Gastrocnemius medialis (tissue), 4 donors: ENCODE measurements at regions not wholly inside any gene's neighbourhood (a gene's known extent, or its start where the extent isn't known, plus 50 kb on each side); places are given as distances from the start of the nearest gene placed in this dataset.

Experiments
- ATAC-seq, 2 donors: fragments of 150-250 bp; one replicate each; pipeline ENCODE4 v1.9.1; 2016
- DNase-seq, 2 donors: peaks; one replicate each; pipeline ENCODE4 v3.0.0-alpha.2; 2019
- H3K27ac ChIP-seq, 4 donors: fragments of 200-600 bp; sonication (generic); 1 replicate in 1 of 4; 2 replicates in 3 of 4; pipeline ENCODE4 v1.5.1; 2016 to 2018; ENCODE audit warnings: mild to moderate bottlenecking in 2 of 4, moderate library complexity in 1 of 4
- H3K27me3 ChIP-seq, 3 donors: fragments of 200-600 bp; sonication (generic) in 2 of 3; 1 replicate in 1 of 3; 2 replicates in 2 of 3; pipeline versions ENCODE4 v1.5.1 to v1.6.0; 2016 to 2019; ENCODE audit warnings: mild to moderate bottlenecking in 1 of 3, moderate library complexity in 1 of 3
- H3K36me3 ChIP-seq, 2 donors: fragments of 200-600 bp; sonication (generic) in 1 of 2; one replicate each; pipeline ENCODE4 v1.5.1; 2017 to 2018
- H3K4me1 ChIP-seq, 2 donors: fragments of 200-600 bp; sonication (generic) in 1 of 2; one replicate each; pipeline ENCODE4 v1.5.1; 2016 to 2017; ENCODE audit warnings: mild to moderate bottlenecking in 2 of 2
- H3K4me3 ChIP-seq, 4 donors: fragments of 200-600 bp; sonication (generic) in 3 of 4; 1 replicate in 1 of 4; 2 replicates in 3 of 4; pipeline ENCODE4 v1.5.1; 2016 to 2019; ENCODE audit warnings: mild to moderate bottlenecking in 2 of 4
- H3K9me3 ChIP-seq, 3 donors: fragments of 200-600 bp; sonication (generic) in 2 of 3; 1 replicate in 1 of 3; 2 replicates in 2 of 3; pipeline ENCODE4 v1.5.1; 2016 to 2019
- CTCF ChIP-seq, 5 experiments: fragments of 450-650 bp in 3 of 5; fragments of 200-600 bp in 2 of 5; sonication (generic) in 2 of 5; IDR thresholded peaks in 4 of 5; conservative IDR thresholded peaks in 1 of 5; 1 replicate in 4 of 5; 2 replicates in 1 of 5; pipeline ENCODE4 v1.5.1; 2016 to 2019; ENCODE audit warnings: antibody characterized with exemption in 5 of 5, mild to moderate bottlenecking in 3 of 5, moderate library complexity in 3 of 5
- POLR2A ChIP-seq, 2 donors: fragments of 450-650 bp; IDR thresholded peaks; one replicate each; pipeline ENCODE4 v1.6.1; 2017; ENCODE audit warnings: antibody characterized with exemption in 2 of 2, mild to moderate bottlenecking in 2 of 2, moderate library complexity in 2 of 2
- in situ Hi-C, 4 donors: fragments of 200-750 bp; cut with MboI; loops; one replicate each; pipeline versions ENCODE4 v1.15.0 to v1.8.0; 2017; ENCODE audit warnings: low sequenced_read_pairs in 4 of 4
- intact Hi-C: fragments of 100-400 bp; cut with DNase I; formaldehyde crosslinking; loops from one replicate; pipeline ENCODE4 v1.15.1; 2023; ENCODE audit warnings: low total_unique reads

DNA sequence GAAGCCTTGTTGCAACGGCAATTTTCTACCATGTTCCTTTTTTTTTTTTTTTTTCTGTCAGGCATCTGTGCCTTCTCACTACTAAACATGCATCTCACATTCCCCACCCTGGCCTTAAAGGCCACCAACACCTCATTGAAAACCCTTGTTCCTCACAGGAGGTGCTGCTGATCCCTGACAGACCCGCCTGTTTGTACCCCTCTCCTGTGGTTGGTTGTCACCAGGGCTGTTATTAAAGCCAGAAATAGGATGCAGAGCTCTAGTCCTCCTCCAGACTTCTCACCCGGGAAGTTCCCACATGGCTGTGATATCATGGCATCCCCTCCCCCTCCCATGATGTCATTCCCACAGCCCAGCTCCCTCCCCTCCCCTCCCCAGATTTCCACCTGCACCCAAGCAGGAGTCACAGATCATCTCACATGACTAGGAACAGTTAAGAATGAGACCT, 302.8 kb upstream of the NCAM1 start:
- no peaks in the 10 kb centered on the region for H3K27me3 ChIP-seq
- H3K9me3 ChIP-seq = no peaks in the 10 kb centered on the region
- in situ Hi-C loops (loop anchor here in 1 of 4 donors (5.0 kb wide), 1 partner anchor 56 kb away; no protein-coding TSS in a partner anchor), intact Hi-C loops (loop anchor here (5.0 kb wide), 2 partner anchors 139 to 304 kb away; partner anchors contain the start of gene NCAM1)
- no peak overlapping the region for H3K27ac ChIP-seq
- no peak for ATAC-seq
- TF ChIP-seq POLR2A (IDR thresholded peaks at IDR 0.05) (no peak), CTCF (IDR thresholded peaks at IDR 0.05 in 4 of 5, conservative IDR thresholded peaks at IDR 0.05 in 1 of 5) (no peak)
- DNase-seq = no peak
- H3K4me1 ChIP-seq = peaks cover 40 to 42% of the 10 kb centered on the region in 2 donors
- no peak overlapping the region for H3K4me3 ChIP-seq
- no peaks in the 10 kb centered on the region for H3K36me3 ChIP-seq

- no peak for TF ChIP-seq POLR2A (IDR thresholded peaks at IDR 0.05)
- no peak for TF ChIP-seq CTCF (IDR thresholded peaks at IDR 0.05 in 4 of 5, conservative IDR thresholded peaks at IDR 0.05 in 1 of 5)
- H3K27me3 ChIP-seq = no peaks in the 10 kb centered on the region
- in situ Hi-C loops = no loop called here
- no peak for DNase-seq
- no peak for ATAC-seq
- H3K36me3 ChIP-seq = no peaks in the 10 kb centered on the region
- H3K9me3 ChIP-seq = no peaks in the 10 kb centered on the region
- no peak overlapping the region for H3K27ac ChIP-seq
- intact Hi-C loops = no loop called here
- peaks cover 16 to 21% of the 10 kb centered on the region in 2 donors for H3K4me1 ChIP-seq
- no peak overlapping the region for H3K4me3 ChIP-seq
Observed at GRCh38 chr11:112661146-112661545, 300.1 kb upstream of the NCAM1 start.

DNA sequence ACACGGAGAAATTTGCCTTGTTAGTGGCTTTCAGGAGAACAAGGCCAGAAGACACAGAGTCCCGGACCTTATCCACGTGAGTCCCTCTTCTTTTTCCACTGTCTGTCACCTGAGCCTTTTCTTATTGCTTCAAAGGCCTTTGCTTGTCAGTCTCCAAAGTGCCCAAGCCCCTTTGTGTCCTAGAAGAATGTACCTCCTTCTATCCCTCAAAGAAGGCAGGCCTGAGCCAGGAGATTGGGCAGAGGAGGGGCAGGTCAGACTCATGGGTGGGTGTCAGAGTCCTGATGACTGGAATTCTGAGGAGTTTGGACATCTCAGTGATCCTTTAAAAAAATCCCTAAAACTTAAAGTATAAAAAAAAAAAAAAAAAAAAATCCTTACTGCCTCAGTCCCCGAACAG, 299.6 kb upstream of the NCAM1 start:
- DNase-seq = no peak
- in situ Hi-C loops = no loop called here
- intact Hi-C loops = no loop called here
- ATAC-seq = no peak
- H3K4me1 ChIP-seq = peaks cover 12 to 17% of the 10 kb centered on the region in 2 donors
- H3K36me3 ChIP-seq = no peaks in the 10 kb centered on the region
- H3K27me3 ChIP-seq = no peaks in the 10 kb centered on the region
- no peak overlapping the region for H3K4me3 ChIP-seq
- H3K9me3 ChIP-seq = no peaks in the 10 kb centered on the region
- H3K27ac ChIP-seq = no peak overlapping the region
- TF ChIP-seq POLR2A (IDR thresholded peaks at IDR 0.05) (no peak), CTCF (IDR thresholded peaks at IDR 0.05 in 4 of 5, conservative IDR thresholded peaks at IDR 0.05 in 1 of 5) (no peak)

DNA sequence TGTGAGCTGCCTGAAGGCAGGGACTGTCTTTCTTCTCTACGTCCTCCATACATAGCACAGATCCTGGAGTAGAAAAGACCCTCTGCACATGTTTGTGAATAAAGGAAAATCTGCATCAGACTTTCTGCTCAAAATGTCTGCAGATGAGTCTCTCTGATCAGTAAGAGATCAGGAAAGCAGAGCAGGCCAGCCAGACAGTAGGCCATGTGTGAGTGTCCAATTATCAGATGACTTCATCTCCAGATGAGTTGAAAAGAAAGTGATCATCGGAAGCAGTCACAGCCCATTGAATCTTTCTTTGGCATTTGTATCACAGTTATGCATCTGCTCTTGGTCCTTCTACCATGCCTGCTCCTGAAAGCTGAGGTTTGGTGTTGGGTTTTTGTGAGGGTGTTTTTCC, 298.7 kb upstream of the NCAM1 start:
- in situ Hi-C loops (no loop called here), intact Hi-C loops (no loop called here)
- no peak overlapping the region for H3K27ac ChIP-seq
- peaks cover 3 to 9% of the 10 kb centered on the region in 2 donors for H3K4me1 ChIP-seq
- no peaks in the 10 kb centered on the region for H3K9me3 ChIP-seq
- no peaks in the 10 kb centered on the region for H3K27me3 ChIP-seq
- DNase-seq (no peak), ATAC-seq (no peak)
- H3K36me3 ChIP-seq = no peaks in the 10 kb centered on the region
- TF ChIP-seq POLR2A (IDR thresholded peaks at IDR 0.05) (no peak), CTCF (IDR thresholded peaks at IDR 0.05 in 4 of 5, conservative IDR thresholded peaks at IDR 0.05 in 1 of 5) (no peak)
- no peak overlapping the region for H3K4me3 ChIP-seq
